Loucy (cell line): ENCODE measurements at regions not wholly inside any gene's neighbourhood (a gene's known extent, or its start where the extent isn't known, plus 50 kb on each side); places are given as distances from the start of the nearest gene placed in this dataset.

ENCODE experiments used
- CTCF ChIP-seq: fragments of 200-600 bp; sonication (generic); conservative IDR thresholded peaks from 2 replicates; pipeline ENCODE4 v1.5.1; 2014; ENCODE audit warnings: mild to moderate bottlenecking, antibody characterized with exemption, low read length
- EZH2phosphoT487 ChIP-seq: fragments of 200-600 bp; IDR thresholded peaks from 2 replicates; pipeline ENCODE4 v1.6.1; 2018; ENCODE audit warnings: antibody characterized with exemption, mild to moderate bottlenecking, moderate library complexity, borderline replicate concordance

DNA sequence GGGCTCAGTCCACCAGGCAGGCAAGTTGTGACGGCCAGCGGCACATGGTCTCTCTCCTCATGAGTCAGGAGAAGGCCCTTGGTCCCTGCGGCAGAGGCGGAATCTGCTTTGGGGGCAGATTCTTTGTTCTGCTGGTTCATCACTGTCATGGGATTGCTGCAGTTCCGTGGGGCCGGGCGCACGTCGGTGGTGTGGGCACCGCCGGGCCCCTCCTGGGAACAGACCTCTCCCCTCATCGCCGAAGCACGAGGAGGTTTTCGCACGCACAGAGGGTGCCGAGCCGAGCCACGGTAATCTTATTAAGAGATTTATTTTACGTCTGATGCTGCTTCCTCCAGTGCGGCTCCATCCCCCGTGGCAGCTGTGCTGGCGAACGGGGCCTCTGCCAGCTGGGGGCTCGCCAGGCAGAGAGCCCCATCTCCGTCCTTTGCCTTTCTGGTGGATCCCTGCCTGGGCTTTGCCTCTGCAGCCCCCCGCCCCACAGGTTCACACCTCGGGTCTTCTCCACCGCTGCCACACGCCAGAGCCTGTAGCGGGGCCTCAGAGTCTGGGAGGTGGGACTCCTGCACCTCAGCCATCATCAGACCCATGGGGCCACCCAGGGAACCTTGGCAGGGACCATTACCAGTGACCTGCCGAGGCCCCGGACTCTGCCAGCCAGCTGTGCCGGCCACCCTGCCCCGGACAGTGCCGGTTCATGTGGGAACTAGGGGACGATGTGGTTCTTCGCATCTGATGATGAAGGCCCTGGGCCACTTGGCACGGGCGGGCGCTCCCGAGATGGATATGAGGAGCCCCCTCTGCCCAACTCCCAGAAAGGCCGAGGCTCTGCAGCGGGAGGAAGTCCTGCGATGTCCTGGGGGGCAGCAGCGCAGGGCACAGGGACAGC is 86.7 kb upstream of the NKX1-1 start:
- TF ChIP-seq CTCF, result no peak
- no peak for TF ChIP-seq EZH2phosphoT487
